ENCODE measurements at regions not wholly inside any gene's neighbourhood (a gene's known extent, or its start where the extent isn't known, plus 50 kb on each side); places are given as distances from the start of the nearest gene placed in this dataset.

DNA sequence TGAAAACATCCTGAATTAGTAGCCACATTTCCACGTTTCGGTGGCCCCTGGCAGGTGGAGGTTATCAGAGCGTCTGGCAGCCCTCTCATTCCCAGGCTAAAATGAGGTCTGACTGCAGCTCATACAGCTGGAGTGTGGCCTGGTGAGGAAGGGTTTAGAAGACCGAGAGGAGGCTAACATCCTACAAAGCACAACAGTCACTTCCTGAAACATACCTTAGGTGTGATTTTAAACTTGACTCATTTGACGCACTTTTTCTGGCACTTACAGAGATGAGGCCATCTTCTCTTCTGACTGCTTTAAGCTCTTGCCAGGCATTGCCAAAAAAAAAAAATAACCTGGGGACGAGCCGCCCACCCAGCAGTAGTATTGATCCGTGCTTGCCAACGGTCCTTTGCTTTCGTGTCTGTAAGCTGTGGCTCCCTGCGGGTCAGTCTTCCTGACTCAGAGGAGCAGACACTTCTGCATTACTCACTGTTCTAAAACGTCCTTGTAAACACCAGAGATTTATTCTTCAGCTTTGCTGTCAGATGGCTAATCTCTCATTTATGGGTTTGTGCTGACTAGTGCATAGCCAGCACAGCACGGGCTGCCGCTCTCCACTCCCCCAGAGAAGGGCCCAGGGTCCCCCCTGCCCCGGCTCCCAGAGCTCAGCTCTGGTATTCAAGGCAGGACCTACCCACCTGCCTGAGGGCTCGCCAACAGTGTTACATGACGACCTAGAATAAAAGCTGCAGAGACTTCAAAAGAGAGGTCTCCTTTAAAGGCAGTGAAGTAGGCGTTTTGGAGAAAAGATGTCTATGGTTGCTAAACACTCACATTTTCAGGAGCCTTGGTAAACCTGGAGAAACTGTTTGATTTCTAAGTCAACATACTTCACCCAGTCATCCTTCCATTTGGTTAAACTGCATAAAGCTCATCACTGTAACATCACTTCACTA is 78.5 kb upstream of the FRMD1 start:
- DNase-seq (ENCODE audit: low spot score) = no peak

GRCh38 chr6:168156742-168157265 is 77.8 kb upstream of the FRMD1 start:
- DNase-seq (ENCODE audit: low spot score) = no peak

DNA sequence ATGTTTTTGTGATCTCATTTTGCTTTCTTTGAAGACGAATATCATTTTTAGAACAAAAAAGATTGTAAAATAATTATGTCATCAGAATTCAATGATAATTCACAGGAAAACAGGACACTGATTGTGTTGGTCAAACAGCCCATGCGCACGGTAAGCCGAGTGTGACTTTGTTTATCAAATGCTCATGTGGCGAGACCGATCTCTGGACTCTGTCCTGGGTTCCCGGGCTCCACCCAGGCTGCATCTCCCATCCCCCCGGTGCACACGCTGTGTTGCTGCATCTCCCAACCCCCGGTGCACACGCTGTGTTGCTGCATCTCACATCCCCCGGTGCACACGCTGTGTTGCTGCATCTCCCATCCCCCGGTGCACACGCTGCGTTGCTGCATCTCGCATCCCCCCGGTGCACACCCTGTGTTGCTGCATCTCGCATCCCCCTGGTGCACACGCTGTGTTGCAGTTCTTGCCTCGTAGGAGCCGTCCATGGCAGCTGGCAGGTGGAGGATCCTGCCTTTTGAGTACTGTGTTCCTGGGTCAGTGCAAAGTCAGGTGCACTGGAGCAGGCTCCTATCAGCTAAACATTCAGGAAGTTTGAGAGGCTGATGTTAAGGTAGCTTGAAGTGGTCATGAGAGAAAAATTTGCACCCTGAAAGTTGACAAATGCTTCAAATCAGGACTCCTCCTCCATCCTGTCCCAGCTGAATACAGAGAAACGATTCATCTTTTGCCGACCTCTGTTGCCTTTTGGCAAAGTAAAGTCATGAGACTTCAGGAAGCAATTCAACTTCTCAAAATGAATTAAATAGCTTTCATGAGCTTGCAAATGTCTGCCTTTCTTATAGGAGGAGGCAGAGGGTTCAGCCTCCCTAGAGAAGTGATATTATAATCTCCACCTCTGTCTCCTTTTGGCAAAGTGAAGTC is 77.1 kb upstream of the FRMD1 start:
- no peak for DNase-seq (ENCODE audit: low spot score)

DNA sequence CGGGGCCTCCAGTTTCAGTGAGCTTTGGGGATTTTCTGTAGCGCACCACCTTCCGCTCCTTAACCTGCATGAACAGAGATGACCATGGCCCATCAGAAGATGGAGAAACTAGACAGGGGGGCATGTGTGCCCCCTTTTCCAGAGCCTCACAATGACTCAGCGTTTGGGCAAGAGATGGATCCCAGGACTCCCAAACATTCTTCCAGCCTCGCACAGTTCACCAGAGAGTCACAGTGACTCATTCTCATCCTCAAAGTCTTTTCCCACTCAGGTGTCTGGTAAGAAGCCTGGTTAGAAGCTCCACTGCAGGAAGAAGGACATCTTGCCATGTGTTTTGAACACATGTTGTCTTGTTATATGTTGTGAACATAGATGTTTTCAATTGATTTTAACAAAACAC is 76.2 kb upstream of the FRMD1 start:
- no peak for DNase-seq (ENCODE audit: low spot score)

DNA sequence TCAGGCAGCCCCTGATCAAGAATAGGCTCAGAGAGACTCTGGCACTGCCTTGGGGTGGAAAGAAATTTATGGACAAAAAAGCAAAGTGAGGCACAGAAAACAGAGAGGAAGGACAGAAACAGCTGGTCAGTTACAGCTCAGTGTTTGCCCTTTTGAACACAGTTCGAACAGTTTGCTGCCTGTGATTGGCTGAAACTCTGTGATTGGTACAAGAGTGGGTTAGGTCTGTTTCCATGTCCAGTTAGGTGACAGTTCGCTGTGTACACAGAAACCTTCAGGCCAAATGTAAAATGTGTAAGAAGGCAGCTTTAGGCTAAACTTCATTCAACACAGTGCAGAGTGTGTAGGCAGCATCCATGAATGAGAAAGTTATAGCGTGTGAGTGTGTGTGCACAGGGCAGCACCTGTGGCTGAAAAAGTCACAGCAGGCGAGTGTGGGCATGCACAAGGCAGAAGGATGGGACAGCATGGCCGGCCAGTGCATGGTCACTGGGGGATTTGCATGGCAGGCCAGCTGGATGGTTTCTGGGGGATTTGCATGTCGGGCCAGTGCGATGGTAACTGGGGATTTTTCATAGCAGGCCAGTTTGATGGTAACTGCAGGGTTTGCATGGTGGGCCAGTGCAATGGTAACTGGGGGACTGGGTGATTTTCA is 75.4 kb upstream of the FRMD1 start:
- DNase-seq (ENCODE audit: low spot score) = no peak

GRCh38 chr6:168153553-168153952 is 74.5 kb upstream of the FRMD1 start:
- no peak for DNase-seq (ENCODE audit: low spot score)

- DNase-seq (ENCODE audit: low spot score) = no peak
Observed at GRCh38 chr6:168152980-168153379, 74.0 kb upstream of the FRMD1 start.

- no peak for DNase-seq (ENCODE audit: low spot score)
Observed at GRCh38 chr6:168152306-168152963, 73.4 kb upstream of the FRMD1 start.

DNA sequence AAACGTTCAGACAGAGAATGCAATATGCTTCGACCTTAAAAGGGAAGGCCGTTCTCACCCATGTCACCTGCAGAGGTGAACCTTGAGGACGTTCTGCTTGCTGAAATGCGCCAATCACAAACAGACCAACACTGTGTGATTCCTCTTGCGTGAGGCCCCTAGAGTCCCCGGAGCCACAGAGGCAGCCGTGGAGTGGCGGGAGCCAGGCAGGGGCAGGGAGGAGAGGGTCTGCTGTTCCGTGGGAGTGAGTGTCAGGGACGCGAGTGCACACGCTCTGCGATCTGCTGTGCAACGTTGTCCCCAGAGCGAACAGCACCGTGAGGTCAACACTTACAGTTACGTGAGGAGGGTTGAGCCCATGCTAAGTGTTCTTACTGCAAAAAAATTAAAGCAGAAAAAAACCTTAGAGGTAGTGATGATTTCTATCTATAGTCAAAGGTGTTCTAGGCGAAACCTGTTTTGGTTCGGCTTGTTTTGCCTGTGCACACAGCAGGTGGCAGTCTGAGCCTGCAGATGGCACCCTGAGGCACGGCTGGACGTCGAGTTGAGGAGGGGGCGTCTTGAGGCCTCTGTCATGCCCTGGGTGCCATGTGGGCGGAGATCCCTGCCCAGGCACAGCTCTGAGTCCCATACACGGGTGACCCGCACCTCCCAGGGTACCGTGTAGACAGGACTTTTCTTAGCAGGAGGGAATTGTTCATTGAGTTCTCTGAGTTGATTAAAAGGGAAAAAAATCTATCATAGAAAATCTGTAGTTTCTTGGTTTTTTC is 71.7 kb upstream of the FRMD1 start:
- no peak for DNase-seq (ENCODE audit: low spot score)

GRCh38 chr6:168149015-168149414 is 70.0 kb upstream of the FRMD1 start:
- no peak for DNase-seq (ENCODE audit: low spot score)

GRCh38 chr6:168148231-168148849 is 69.3 kb upstream of the FRMD1 start:
- DNase-seq (ENCODE audit: low spot score) = no peak

DNA sequence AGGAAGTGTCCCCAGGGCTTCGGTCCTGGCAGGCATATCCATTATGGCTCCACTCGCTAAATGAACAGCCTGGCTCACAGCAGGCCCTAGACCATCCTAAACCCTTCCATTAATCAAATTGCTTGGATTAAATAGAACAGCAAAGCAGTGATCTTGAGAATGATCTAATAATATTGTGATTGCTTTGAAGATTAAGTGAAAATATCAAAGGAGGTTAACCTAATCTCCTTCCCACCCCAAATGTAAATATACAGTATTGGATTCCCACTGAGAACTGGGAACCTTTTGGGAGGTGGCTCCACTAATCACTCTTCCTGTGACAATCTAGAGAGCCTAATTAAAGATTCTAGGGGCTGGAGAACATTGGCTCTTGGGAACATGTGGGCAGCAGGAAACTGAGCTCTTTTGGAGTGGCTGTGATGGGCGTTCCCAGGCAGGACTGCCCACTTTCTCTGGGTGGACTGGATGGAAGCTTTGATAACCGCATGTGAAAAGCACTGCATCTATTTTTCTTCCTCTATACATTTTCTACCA is 68.3 kb upstream of the FRMD1 start:
- no peak for DNase-seq (ENCODE audit: low spot score)

DNA sequence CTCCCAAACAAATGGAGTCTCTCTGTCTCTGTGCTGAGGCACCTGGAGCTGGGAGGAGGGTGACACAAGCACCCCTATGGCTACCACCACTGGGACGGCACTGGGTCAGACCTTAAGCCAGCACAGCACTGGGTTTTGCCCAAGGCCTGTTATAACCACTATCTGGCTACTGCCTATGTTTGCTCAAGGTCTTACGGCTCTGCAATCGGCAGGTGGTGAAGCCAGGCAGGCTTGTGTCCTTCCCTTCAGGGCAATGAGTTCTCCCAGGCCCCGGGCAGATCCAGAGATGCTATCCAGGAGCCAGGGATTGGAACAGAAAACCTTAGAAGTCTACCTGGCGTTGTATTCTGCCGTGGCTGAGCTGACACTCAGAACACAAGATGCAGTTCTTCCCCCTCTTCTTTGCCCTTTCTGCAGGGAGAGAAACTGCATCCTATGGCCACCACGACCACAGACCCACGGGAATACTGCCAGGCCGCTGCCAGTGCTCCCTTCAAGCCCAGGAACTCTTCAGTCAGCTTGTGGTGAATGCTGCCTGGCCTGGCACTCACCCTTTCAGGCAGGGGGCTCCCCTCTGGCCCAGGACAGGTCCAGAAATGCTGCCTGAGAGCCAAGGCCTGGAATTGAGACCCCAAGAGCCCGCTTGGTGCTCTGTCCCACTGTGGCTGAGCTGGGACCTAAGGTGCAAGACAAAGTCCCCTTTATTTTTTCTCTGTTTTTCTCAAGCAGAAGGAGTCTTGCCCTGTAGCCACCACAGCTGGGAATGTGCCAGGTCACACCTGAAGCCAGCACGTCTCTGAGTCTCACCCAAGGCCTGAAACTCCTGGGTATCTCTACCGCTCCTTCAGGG is 67.0 kb upstream of the FRMD1 start:
- DNase-seq (ENCODE audit: low spot score) = no peak

DNA sequence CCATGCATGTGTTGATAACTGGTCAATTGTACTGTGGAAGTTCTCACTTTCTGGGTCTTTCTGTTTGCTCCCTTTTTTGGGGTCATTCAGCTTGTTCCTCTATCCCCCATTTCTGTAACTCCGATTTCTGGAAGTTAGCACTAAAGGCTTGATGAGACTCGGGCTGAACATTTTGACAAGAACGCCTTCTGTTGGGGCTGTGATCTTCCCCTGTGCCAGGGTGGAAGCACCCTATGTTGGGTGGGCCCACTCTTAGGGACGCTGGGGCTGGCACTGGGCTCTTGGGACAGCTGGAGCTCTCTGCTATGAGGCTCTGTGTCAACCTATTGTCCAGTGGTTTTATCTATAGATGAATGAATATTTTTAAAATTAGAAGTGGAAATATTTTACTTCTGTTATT is 60.1 kb upstream of the FRMD1 start:
- DNase-seq (ENCODE audit: low spot score) = no peak

DNA sequence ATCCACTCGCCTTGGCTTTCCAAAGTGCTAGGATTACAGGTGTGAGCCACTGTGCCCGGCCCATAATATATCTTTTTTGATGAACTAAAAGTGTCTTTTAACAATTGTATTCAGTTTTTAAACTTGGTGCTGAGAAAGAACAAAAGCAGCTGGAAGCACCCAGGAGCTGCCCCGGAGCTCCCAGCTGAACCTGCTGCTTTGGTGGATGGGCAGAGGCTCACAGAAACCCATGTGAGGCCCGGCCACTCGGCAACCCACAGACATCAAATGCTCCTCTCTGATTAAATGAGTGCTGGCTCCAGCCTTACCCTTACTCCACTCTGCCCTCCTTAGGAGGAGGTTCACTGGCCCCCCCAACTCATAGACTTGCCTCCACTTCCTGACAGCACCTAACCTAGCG is 59.4 kb upstream of the FRMD1 start:
- DNase-seq (ENCODE audit: low spot score) = no peak

- no peak for DNase-seq (ENCODE audit: low spot score)
Observed at GRCh38 chr6:168137024-168137423, 58.0 kb upstream of the FRMD1 start.

GRCh38 chr6:168136622-168137021 is 57.6 kb upstream of the FRMD1 start:
- DNase-seq (ENCODE audit: low spot score) = no peak

DNA sequence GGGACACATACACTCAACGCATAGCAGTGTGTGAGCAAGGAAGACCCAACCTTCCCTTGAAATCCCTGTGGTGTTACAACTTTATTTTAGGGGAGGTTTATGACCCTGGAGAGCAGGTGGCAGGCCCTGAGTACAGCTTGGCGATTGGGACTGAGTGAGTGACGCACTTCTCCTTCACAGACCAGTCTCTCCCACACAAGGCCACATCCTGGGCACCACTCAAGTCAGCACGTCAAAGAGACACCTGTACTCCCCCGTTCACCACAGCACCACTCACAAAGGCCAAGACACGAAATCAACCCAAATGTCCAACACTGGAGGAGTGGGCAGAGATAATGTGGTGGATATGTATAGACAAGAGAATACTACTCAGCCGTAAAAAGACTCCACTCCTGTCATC is 57.0 kb upstream of the FRMD1 start:
- DNase-seq (ENCODE audit: low spot score) = no peak

Measured in HT-29 (cell line).